HG03097 (cell line): ENCODE measurements at regions not wholly inside any gene's neighbourhood (a gene's known extent, or its start where the extent isn't known, plus 50 kb on each side); places are given as distances from the start of the nearest gene placed in this dataset.

Experiments
- ATAC-seq: cut with Tn5 transposase; IDR thresholded peaks from one replicate; pipeline ENCODE4 v1.9.1; 2021; ENCODE audit not compliant: unreplicated experiment, low FRiP score

- ATAC-seq, result no peak
These were observed 1167.7 kb upstream of the ZEB2 start for GRCh38 chr2:145687442-145688134.

GRCh38 chr2:145685383-145686050, 1165.6 kb upstream of the ZEB2 start:
- no peak for ATAC-seq

- ATAC-seq, result no peak
These were observed 1162.7 kb upstream of the ZEB2 start for GRCh38 chr2:145682546-145683157.

- ATAC-seq, result no peak
These were observed 1160.4 kb upstream of the ZEB2 start for GRCh38 chr2:145680276-145680675.

DNA sequence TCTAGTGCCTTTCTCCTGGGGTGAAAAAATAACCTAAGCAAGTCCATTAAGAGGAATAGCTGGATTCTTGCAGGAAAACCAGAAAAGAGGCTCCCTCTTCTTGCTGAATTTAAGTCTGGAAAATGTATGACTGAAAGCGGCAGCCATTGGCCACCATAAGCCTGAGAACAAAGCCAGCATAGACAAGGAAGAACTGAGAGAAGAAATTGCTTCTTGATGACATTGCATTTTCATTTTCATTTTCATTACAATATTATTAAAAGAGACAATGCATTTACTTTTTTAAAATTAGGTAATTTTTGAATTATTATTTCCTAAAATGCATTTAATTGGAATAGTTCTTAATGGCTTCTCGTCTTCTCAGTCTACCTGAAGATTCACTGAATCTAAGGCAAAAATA, 1157.5 kb upstream of the ZEB2 start:
- ATAC-seq, result no peak

DNA sequence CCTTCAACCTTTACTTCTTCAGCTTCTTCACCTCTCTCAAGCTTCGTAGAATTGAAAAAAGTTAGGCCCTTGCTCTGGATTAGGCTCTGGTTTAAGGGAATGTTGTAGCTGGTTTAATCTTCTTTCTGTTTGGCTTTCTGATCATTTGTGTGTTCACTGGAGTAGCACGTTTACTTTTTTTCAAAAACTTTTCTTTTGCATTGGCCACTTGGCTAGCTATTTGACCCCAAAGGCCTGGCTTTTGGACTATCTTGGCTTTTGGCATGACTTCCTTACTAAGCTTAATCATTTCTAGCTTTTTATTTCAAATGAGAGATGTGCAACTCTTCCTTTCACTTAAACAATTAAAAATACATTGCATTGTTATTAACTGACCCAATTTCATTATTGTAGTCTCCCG, 1154.8 kb upstream of the ZEB2 start:
- ATAC-seq, result no peak

- no peak for ATAC-seq
These were observed 1149.4 kb upstream of the ZEB2 start for GRCh38 chr2:145669301-145669700.

- no peak for ATAC-seq
These were observed 1146.6 kb upstream of the ZEB2 start for GRCh38 chr2:145666552-145666951.

DNA sequence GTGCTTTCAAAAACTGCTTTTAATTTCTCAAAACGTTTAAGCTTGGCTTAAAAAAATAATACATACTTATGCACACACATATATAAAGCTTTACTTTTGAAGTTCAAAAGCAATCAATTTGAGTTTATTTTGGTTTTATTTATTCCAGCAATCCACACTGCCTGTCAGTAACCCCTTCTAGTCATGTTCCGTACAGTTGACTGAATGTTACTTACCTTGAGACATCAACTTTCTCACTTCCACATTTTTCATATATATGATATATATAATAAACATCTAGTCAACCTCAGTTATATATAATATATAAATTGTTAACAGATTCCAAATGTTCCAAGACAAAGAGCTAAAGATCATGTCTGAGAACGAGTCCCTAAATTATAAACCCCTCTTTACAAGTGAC, 1137.3 kb upstream of the ZEB2 start:
- ATAC-seq, result no peak

- no peak for ATAC-seq
These were observed 1135.3 kb upstream of the ZEB2 start for GRCh38 chr2:145655165-145655765.

DNA sequence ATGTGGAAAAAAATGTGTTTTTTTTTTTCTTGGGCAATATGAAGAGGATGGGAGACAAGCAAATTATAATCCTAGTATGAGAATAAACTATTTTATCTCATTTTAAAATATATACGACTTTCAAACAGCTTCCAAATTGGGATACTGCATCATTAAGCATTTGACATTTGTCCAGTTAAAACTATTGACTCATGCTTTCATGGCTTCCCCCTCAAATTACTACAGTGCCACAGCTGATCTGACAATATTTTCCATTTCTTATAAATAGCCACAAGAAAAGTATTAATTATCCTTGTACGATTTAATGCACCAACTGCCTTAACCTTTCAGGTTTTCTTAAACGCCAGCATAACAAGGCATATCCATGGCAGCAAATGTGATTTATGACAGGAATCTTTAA, 1134.8 kb upstream of the ZEB2 start:
- ATAC-seq, result no peak

GRCh38 chr2:145654156-145654555, 1134.2 kb upstream of the ZEB2 start:
- no peak for ATAC-seq

GRCh38 chr2:145653553-145653952, 1133.6 kb upstream of the ZEB2 start:
- ATAC-seq, result no peak

GRCh38 chr2:145652571-145653545, 1132.9 kb upstream of the ZEB2 start:
- no peak for ATAC-seq

DNA sequence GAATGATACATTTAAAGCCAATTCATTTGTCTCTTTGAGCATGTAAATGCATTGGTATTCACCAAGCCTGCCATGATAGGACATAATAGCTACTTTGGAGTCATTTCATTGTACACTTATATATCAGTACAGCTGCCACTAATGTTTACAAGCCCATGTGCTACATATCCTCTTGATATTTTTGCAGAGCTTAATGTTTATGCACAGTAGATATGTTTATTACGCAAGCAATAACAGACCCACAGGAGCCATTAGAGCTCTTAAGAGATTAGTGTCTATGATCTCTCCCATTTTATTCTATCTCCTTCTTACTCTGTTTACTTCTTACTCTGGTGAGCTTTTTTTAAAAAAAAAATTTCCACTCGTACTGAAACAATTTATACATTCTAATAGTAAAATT, 1132.1 kb upstream of the ZEB2 start:
- no peak for ATAC-seq

GRCh38 chr2:145650226-145650625, 1130.3 kb upstream of the ZEB2 start:
- ATAC-seq, result no peak

DNA sequence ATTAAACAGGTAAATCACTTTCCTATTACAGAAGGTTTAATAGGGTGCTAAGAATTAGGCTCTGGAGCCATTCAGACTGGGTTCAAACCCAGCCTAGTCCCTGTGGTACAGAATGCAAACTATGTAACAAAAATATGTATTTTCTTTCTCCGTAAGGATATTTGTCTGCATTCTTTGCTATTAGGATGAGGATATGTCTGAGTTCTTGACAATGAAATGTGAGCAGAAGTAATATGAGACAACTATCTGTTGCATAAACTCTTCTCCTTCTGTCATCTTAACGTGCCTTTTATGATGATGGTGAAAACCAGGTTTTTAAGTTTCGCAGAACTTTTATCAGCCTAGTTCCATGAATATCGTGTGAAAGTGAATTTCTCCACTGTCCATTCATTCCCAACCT, 1129.1 kb upstream of the ZEB2 start:
- ATAC-seq, result no peak

DNA sequence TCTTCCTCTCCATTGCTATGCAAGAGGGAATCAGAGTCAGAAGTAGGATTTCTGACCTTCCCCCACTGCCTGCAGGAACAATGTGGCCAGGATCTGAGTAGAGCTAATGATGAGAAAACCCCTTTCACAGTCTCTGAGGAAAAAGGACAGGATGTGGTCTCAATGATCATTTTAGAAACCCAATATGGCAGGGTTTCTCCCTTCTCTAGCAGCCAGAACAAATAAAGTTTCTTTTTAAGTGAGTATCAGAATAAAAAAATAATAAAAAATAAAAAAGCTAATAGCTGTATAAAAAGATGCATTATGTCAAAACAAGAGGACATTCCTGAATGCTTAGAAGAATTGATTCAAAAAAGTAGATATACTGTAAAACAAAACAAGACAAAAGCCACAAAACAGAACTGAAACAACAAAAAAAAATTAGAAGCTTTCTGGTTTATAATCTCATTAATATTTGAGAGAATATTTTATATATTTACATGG, 1124.9 kb upstream of the ZEB2 start:
- ATAC-seq, result peak; percentile 99

DNA sequence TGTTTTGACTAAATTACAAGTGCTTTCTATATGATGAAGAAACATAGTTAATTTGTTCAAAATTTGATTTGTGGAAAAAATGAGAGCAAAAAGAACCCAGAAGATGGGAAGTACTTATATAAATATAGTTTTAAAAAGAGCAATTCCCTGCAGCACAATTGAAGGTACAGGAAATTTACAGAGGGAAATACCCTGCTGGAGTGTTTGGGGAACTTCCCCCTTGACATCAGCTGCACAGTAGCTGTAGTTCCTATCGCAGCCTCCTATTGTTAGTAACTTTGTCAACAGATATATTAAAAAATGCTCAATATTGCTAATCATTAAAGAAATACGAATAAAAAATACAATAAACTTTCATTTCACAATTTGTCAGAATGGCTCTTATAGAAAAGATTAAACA, 1118.8 kb upstream of the ZEB2 start:
- ATAC-seq, result no peak

DNA sequence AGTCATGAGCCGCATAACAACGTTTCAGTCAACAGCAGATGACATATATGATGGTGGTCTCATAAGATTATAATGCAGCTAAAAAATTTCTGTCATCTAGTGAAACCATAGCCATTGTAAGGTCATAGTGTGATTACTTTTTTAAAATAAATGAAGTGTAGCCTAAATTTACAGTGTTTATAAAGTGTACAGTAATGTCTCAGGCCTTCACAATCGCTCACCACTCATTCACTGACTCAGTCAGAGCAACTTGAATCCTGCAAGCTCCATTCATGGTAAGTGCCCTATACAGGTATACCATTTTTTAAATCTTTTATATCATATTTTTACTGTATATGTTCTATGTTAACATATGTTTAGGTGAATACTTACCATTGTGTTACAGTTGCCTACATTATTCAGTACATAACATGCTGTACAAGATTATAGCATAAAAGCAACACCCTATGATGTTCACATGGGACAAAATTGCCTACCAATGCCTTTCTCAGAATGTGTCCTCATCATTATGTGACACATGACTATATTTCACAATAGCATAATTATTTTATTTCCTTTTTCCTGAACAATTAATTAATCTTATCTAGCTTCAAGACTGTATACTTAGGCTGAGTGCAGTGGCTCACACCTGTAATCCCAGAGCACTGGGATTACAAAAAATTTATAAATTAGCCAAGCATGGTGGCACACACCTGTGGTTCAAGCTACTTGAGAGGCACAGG, 1115.9 kb upstream of the ZEB2 start:
- ATAC-seq, result no peak
